Erythroblast (primary cell): ENCODE measurements at regions not wholly inside any gene's neighbourhood (a gene's known extent, or its start where the extent isn't known, plus 50 kb on each side); places are given as distances from the start of the nearest gene placed in this dataset.

ENCODE experiments used
- GATA1 ChIP-seq: IDR thresholded peaks from 2 replicates; pipeline ENCODE4 v1.6.1; 2011; ENCODE audit warnings: low read depth, mild to moderate bottlenecking, control low read depth, low read length, moderate library complexity
- POLR2A ChIP-seq: IDR thresholded peaks from 2 replicates; pipeline ENCODE4 v1.6.1; 2011; ENCODE audit warnings: mild to moderate bottlenecking, low read length

- no peak for TF ChIP-seq POLR2A
- no peak for TF ChIP-seq GATA1
These were observed 255.5 kb downstream of the ETAA1 start for GRCh38 chr2:67652679-67653078.
